ENCODE measurements at regions not wholly inside any gene's neighbourhood (a gene's known extent, or its start where the extent isn't known, plus 50 kb on each side); places are given as distances from the start of the nearest gene placed in this dataset.

- Histone ChIP-seq H3K27me3 (no peaks in the 10 kb centered on the region), H3K4me1 (ENCODE audit: insufficient read depth) (peaks cover 11% of the 10 kb centered on the region), H3K9me3 (ENCODE audit: low read depth) (no peaks in the 10 kb centered on the region), H3K4me2 (no peak overlapping the region), H4K20me1 (ENCODE audit: insufficient read depth, poor library complexity, severe bottlenecking) (no peaks in the 10 kb centered on the region), H3K27ac (no peak overlapping the region), H3K4me3 (no peak overlapping the region), H3K9me2 (replicated peaks; ENCODE audit: insufficient read depth) (no peaks in the 10 kb centered on the region), H3K36me3 (replicated peaks; ENCODE audit: insufficient read depth, low read depth) (no peaks in the 10 kb centered on the region), H2AFZ (no peak overlapping the region), H3K79me2 (no peaks in the 10 kb centered on the region)
- TF ChIP-seq EZH2phosphoT487 (IDR thresholded peaks at IDR 0.05; ENCODE audit: low read depth, severe bottlenecking, unreplicated experiment): no peak
- no peak for TF ChIP-seq CTCF (IDR thresholded peaks at IDR 0.05; ENCODE audit: poor library complexity)
- TF ChIP-seq EZH2 (IDR thresholded peaks at IDR 0.05; ENCODE audit: borderline replicate concordance): no peak
- WGBS (ENCODE audit: low lambda C conversion rate, missing lambda C conversion rate): 90% methylated on average over 4 of the region's 4 CpGs
- no peak for DNase-seq (ENCODE audit: low spot score)
Observed at GRCh38 chr6:146889303-146889702, 290.5 kb downstream of the ADGB start.

GRCh38 chr6:146890172-146890571, 291.4 kb downstream of the ADGB start:
- H3K4me3 ChIP-seq: no peak overlapping the region
- H3K36me3 ChIP-seq (replicated peaks; ENCODE audit: insufficient read depth, low read depth): no peaks in the 10 kb centered on the region
- peaks cover 11% of the 10 kb centered on the region for H3K4me1 ChIP-seq (ENCODE audit: insufficient read depth)
- no peak for TF ChIP-seq EZH2phosphoT487 (IDR thresholded peaks at IDR 0.05; ENCODE audit: low read depth, severe bottlenecking, unreplicated experiment)
- DNase-seq (ENCODE audit: low spot score): no peak
- no peak overlapping the region for H2AFZ ChIP-seq
- H3K79me2 ChIP-seq: no peaks in the 10 kb centered on the region
- H4K20me1 ChIP-seq (ENCODE audit: insufficient read depth, poor library complexity, severe bottlenecking): no peaks in the 10 kb centered on the region
- no peaks in the 10 kb centered on the region for H3K27me3 ChIP-seq
- H3K9me3 ChIP-seq (ENCODE audit: low read depth): no peaks in the 10 kb centered on the region
- no peak overlapping the region for H3K4me2 ChIP-seq
- H3K27ac ChIP-seq: no peak overlapping the region
- 94% methylated on average over 3 of the region's 3 CpGs for WGBS (ENCODE audit: low lambda C conversion rate, missing lambda C conversion rate)
- H3K9me2 ChIP-seq (replicated peaks; ENCODE audit: insufficient read depth): no peaks in the 10 kb centered on the region

GRCh38 chr6:146890644-146891434, 292.1 kb downstream of the ADGB start:
- TF ChIP-seq EZH2 (IDR thresholded peaks at IDR 0.05; ENCODE audit: borderline replicate concordance): no peak
- TF ChIP-seq EZH2phosphoT487 (IDR thresholded peaks at IDR 0.05; ENCODE audit: low read depth, severe bottlenecking, unreplicated experiment): no peak
- TF ChIP-seq CTCF (IDR thresholded peaks at IDR 0.05; ENCODE audit: poor library complexity): peak; percentile 8
- Histone ChIP-seq H4K20me1 (ENCODE audit: insufficient read depth, poor library complexity, severe bottlenecking) (no peaks in the 10 kb centered on the region), H3K9me2 (replicated peaks; ENCODE audit: insufficient read depth) (no peaks in the 10 kb centered on the region), H3K4me2 (no peak overlapping the region), H3K36me3 (replicated peaks; ENCODE audit: insufficient read depth, low read depth) (no peaks in the 10 kb centered on the region), H3K9me3 (ENCODE audit: low read depth) (no peaks in the 10 kb centered on the region), H3K27me3 (no peaks in the 10 kb centered on the region), H3K27ac (no peak overlapping the region), H3K79me2 (no peaks in the 10 kb centered on the region), H2AFZ (no peak overlapping the region), H3K4me1 (ENCODE audit: insufficient read depth) (peaks cover 5% of the 10 kb centered on the region), H3K4me3 (no peak overlapping the region)
- no peak for DNase-seq (ENCODE audit: low spot score)
- WGBS (ENCODE audit: low lambda C conversion rate, missing lambda C conversion rate): 91% methylated on average over 9 of the region's 9 CpGs

DNA sequence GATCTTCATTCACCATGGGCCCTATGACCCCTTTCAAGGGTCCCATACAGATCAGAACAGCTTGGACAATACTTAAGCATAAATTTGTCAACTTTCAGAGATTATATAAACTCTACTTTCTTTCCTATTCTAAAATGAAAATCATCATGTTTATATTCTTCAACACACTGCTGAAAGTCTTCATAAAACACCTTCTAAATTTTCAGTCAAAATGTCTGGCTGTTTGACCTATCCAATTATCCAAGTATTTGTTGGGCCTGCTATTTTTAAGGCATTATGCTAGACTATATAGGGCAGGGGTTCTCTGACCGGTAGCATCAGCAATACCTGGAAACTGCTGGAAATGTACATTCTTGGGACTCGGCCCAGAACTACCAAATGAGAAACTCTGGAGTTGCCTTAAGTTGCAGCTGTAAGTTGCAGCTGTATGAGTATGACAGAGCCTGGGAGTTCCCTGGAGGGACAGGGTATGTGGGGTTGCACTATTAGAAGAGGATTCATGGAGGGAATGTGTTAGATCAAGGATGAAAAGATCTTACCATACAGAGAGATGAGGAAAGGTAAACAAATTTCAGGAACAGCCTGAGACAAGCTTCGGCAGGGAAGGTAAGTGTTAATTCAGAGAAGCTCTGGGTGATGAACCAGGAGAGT, 293.0 kb downstream of the ADGB start:
- TF ChIP-seq EZH2 (IDR thresholded peaks at IDR 0.05; ENCODE audit: borderline replicate concordance): no peak
- no peak for TF ChIP-seq EZH2phosphoT487 (IDR thresholded peaks at IDR 0.05; ENCODE audit: low read depth, severe bottlenecking, unreplicated experiment)
- TF ChIP-seq CTCF (IDR thresholded peaks at IDR 0.05; ENCODE audit: poor library complexity): no peak
- no peak overlapping the region for H3K27ac ChIP-seq

More for the DNA sequence above, 293.0 kb downstream of the ADGB start:
- Histone ChIP-seq H3K9me2 (replicated peaks; ENCODE audit: insufficient read depth) (no peaks in the 10 kb centered on the region), H3K36me3 (replicated peaks; ENCODE audit: insufficient read depth, low read depth) (no peaks in the 10 kb centered on the region), H3K9me3 (ENCODE audit: low read depth) (no peaks in the 10 kb centered on the region), H3K4me3 (no peak overlapping the region), H3K4me2 (no peak overlapping the region), H3K27me3 (no peaks in the 10 kb centered on the region), H3K4me1 (ENCODE audit: insufficient read depth) (no peaks in the 10 kb centered on the region), H3K79me2 (no peaks in the 10 kb centered on the region), H2AFZ (no peak overlapping the region), H4K20me1 (ENCODE audit: insufficient read depth, poor library complexity, severe bottlenecking) (no peaks in the 10 kb centered on the region)
- WGBS (ENCODE audit: low lambda C conversion rate, missing lambda C conversion rate): 94% methylated on average over 3 of the region's 3 CpGs
- no peak for DNase-seq (ENCODE audit: low spot score)

Measured in hepatocyte (in vitro differentiated cells).